ENCODE measurements at regions not wholly inside any gene's neighbourhood (a gene's known extent, or its start where the extent isn't known, plus 50 kb on each side); places are given as distances from the start of the nearest gene placed in this dataset.

- Histone ChIP-seq H3K4me3 (ENCODE audit: low read depth in 2 of 2, low read length in 2 of 2) (no peak overlapping the region), H3K4me1 (ENCODE audit: control insufficient read depth, insufficient read depth, low read length) (no peaks in the 10 kb centered on the region), H3K27me3 (ENCODE audit: control insufficient read depth, insufficient read depth, low read length) (no peaks in the 10 kb centered on the region), H3K27ac (ENCODE audit: low read length) (no peak overlapping the region), H3K36me3 (ENCODE audit: control insufficient read depth, insufficient read depth, low read length) (no peaks in the 10 kb centered on the region), H3K9me3 (ENCODE audit: control insufficient read depth, insufficient read depth, low read depth, low read length) (no peaks in the 10 kb centered on the region)
- ChIA-PET POLR2A (no interaction called here), CTCF (no interaction called here)
- intact Hi-C loops (cut with micrococcal nuclease; ENCODE audit: unreplicated experiment) (no loop called here), in situ Hi-C loops (cut with HindIII; ENCODE audit: low pct_unique_long_range_greater_than_20kb, low sequenced_read_pairs) (no loop called here)
- TF ChIP-seq POLR2AphosphoS5 (IDR thresholded peaks at IDR 0.05; ENCODE audit: low read depth, low read length) (no peak), CTCF (IDR thresholded peaks at IDR 0.05) (no peak), TCF7L2 (IDR thresholded peaks at IDR 0.05; ENCODE audit: low read depth, low read length) (no peak), REST (IDR thresholded peaks at IDR 0.05; ENCODE audit: insufficient read depth in 1 of 2, low read depth in 2 of 2, low read length in 1 of 2) (no peak), SIN3A (IDR thresholded peaks at IDR 0.05; ENCODE audit: borderline replicate concordance, insufficient read depth, low read depth, low read length) (no peak)
- ATAC-seq (no peak), DNase-seq (ENCODE audit: low read depth, low spot score) (no peak)
- no TSS peak for BruUV-seq (replicated peaks)
Observed at GRCh38 chr17:12398441-12399051, 267.1 kb upstream of the MYOCD start.

GRCh38 chr17:12402963-12403622 is 262.6 kb upstream of the MYOCD start:
- TF ChIP-seq CTCF (IDR thresholded peaks at IDR 0.05) (no peak), REST (IDR thresholded peaks at IDR 0.05; ENCODE audit: insufficient read depth in 1 of 2, low read depth in 2 of 2, low read length in 1 of 2) (no peak), POLR2AphosphoS5 (IDR thresholded peaks at IDR 0.05; ENCODE audit: low read depth, low read length) (no peak), TCF7L2 (IDR thresholded peaks at IDR 0.05; ENCODE audit: low read depth, low read length) (no peak), SIN3A (IDR thresholded peaks at IDR 0.05; ENCODE audit: borderline replicate concordance, insufficient read depth, low read depth, low read length) (no peak)
- no peak overlapping the region for H3K27ac ChIP-seq (ENCODE audit: low read length)
- no peaks in the 10 kb centered on the region for H3K9me3 ChIP-seq (ENCODE audit: control insufficient read depth, insufficient read depth, low read depth, low read length)
- no peaks in the 10 kb centered on the region for H3K4me1 ChIP-seq (ENCODE audit: control insufficient read depth, insufficient read depth, low read length)
- no peak overlapping the region for H3K4me3 ChIP-seq (ENCODE audit: low read depth in 2 of 2, low read length in 2 of 2)
- no peaks in the 10 kb centered on the region for H3K36me3 ChIP-seq (ENCODE audit: control insufficient read depth, insufficient read depth, low read length)
- no peak for DNase-seq (ENCODE audit: low read depth, low spot score)
- no peaks in the 10 kb centered on the region for H3K27me3 ChIP-seq (ENCODE audit: control insufficient read depth, insufficient read depth, low read length)
- intact Hi-C loops (cut with micrococcal nuclease; ENCODE audit: unreplicated experiment), result no loop called here
- in situ Hi-C loops (cut with HindIII; ENCODE audit: low pct_unique_long_range_greater_than_20kb, low sequenced_read_pairs), result no loop called here
- no peak for ATAC-seq
- ChIA-PET POLR2A (no interaction called here), CTCF (no interaction called here)
- BruUV-seq (replicated peaks), result no TSS peak
